Stimulated activated CD8-positive, alpha-beta memory T cell treated with anti-CD3 and anti-CD28 coated beads, Interleukin-4, amount 100 ng/mL, for 4 hours (primary cell): ENCODE measurements at regions not wholly inside any gene's neighbourhood (a gene's known extent, or its start where the extent isn't known, plus 50 kb on each side); places are given as distances from the start of the nearest gene placed in this dataset.
"Not testable (repeated sequence)": the region's sequence is repeated elsewhere in the genome, so short reads cannot be mapped to it uniquely, and the experiment has no call there.

Experiments
- DNase-seq, 2 donors: peaks; one replicate each; pipeline ENCODE4 v3.0.0-alpha.2; 2020; ENCODE audit warnings: low read depth in 2 of 2, low spot score in 1 of 2

DNA sequence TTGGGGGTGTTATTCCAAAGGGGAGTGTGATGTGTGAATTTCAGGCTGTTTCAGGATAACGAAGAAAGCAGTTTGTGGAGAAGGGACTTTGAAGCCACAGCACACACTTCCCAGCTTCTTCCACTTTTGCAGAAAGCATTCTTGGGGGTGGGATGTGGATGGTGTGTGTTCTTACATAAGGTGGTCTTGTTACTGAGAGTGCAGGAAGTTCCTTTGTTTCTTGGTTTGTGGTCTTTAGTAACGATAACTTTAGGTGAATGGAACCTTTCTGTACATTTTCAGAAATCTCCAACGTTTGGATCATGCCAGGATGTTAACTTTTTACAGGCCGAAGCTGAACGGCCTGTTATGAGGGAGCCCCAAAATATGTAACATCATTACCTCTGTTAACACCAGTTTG lies 251.8 kb downstream of the KCNRG start:
- DNase-seq = no peak

DNA sequence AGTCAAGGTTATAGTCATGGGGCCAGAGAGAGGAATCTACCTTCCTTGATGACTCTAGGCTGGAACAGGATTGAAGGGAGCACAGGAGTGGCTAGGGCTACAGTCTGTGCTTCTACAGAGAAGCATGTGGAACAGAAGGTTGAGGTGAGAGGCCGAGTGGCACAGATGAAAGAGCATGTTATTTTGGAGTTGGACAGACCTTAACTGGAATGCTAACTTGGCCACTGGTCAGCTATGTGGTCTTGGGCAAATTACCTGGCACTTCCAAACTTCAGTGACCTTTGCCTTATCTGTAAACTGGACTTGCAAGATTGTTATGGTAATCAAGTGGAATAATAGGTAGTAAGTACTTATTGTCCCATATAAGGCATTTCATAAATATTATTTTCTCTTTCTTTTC lies 252.7 kb downstream of the KCNRG start:
- DNase-seq = no peak

GRCh38 chr13:50268500-50268899 lies 253.3 kb downstream of the KCNRG start:
- DNase-seq = no peak

DNA sequence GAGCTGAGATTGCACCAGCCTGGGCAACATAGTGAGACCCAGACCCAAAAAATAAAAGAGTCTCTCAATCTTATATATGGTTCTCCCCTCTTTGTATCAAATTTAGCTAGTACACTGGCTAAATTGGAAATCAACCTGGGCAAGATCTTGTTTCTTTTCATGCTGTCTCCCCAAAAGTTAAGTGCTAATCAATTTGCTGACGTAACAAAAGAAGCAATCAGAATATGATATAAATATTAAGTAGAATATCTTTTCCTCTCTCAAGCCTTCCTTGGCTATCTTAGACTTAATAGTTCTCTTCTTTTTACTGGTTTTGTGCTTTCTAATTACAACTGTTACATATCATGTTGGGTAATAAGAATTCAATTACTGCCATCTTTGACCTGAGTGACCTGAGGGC lies 258.9 kb downstream of the KCNRG start:
- no peak for DNase-seq

DNA sequence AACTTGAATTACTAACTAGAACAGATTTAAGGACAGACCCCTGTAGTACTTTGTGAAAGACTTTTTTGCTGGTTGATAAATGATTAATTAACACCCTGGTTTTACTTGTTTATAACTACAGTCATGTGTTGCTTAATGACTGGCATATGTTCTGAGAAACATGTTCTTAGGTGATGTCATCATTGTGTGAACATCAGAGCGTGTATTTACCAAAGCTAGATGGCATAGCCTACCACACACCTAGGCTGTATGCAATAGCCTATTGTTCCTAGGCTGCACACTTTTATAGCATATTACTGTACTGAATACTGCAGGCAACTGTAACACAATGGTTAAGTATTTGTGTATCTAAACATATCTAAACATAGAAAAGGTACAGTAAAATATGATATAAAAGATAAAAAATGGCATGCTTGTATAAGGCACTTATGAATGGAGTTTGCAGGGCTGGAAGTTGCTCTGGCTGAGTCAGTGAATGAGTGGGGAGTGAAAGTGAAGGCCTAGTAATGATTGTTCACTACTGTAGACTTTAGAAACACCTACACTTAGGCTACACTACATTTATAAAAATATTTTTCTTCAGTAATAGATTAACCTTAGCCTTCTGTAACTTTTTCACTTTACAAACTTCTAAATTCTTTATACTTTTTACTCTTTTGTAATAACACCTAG lies 260.3 kb downstream of the KCNRG start:
- DNase-seq = no peak

DNA sequence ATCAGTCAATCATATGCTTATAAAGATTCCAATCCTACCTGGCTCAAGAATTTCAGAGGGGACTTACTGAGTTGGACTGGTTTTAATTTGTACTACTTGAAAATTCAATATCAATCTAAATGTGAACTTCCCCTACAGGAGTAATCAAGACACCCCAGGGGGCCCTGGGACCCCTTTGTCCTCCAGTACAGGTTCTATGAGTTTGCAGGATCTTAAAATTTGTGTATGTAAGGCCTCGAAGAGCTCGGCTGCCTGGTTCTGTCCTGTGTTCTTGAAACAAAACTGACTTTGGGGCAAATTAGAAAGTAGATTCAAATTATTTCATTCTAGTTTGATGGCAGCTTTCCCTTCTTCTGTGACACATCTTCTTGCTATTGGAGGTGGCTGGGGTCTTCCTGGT lies 261.3 kb downstream of the KCNRG start:
- DNase-seq = no peak

GRCh38 chr13:50277127-50277526 lies 261.9 kb downstream of the KCNRG start:
- no peak for DNase-seq

GRCh38 chr13:50277906-50278305 lies 262.7 kb downstream of the KCNRG start:
- no peak for DNase-seq

GRCh38 chr13:50280441-50280937 lies 265.2 kb downstream of the KCNRG start:
- no peak for DNase-seq

DNA sequence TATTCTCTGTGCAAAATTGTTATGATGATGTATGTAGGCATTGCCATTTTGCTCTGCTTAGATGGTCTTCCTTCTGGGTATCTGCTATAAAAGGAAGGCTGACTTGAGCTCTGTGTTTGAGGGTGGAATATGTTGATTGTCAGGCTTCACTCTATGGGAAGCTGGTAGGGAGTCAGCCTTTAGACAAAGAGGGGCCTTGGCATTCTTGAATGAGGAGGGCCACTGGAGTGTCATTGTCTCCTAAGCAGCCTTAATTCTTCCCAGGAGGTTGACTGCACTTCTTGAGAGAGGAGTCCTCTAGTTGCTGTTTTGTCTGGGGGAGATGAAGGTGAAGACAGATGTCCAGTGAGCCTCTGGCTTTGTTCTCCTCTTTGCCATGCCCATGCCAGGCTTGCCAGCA lies 266.8 kb downstream of the KCNRG start:
- DNase-seq = no peak

- no peak for DNase-seq
These were observed 267.8 kb downstream of the KCNRG start for GRCh38 chr13:50283017-50283416.

DNA sequence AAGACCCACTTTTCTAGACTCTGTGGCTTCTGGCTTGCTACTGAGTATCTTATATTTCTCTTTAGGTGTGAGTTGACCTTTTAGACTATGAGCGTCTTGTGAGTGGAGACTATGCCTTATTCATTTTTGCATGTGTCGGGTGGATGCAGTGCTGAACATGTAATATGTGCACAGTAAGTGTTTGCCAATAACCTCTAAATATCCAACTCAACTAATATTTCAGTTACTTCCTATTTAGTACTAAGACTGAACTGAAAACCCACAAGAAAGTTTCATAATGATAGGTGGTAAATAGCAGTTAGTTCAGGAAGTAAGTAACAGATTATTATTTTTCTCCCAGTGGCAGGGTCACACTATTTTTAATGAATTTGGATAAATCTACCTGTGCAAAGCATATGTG lies 269.3 kb downstream of the KCNRG start:
- no peak for DNase-seq

GRCh38 chr13:50285283-50285682 lies 270.0 kb downstream of the KCNRG start:
- DNase-seq = no peak

GRCh38 chr13:50286324-50286723 lies 271.1 kb downstream of the KCNRG start:
- DNase-seq = no peak

- DNase-seq = no peak
These were observed 274.9 kb downstream of the KCNRG start for GRCh38 chr13:50290186-50290585.

GRCh38 chr13:50291611-50292010 lies 276.4 kb downstream of the KCNRG start:
- no peak for DNase-seq

GRCh38 chr13:50292081-50292480 lies 276.8 kb downstream of the KCNRG start:
- no peak for DNase-seq

GRCh38 chr13:50294425-50294824 lies 279.2 kb downstream of the KCNRG start:
- not testable (repeated sequence) for DNase-seq

GRCh38 chr13:50299546-50300249 lies 284.5 kb downstream of the KCNRG start:
- DNase-seq = no peak

- DNase-seq = no peak
These were observed 288.9 kb downstream of the KCNRG start for GRCh38 chr13:50303963-50304721.

DNA sequence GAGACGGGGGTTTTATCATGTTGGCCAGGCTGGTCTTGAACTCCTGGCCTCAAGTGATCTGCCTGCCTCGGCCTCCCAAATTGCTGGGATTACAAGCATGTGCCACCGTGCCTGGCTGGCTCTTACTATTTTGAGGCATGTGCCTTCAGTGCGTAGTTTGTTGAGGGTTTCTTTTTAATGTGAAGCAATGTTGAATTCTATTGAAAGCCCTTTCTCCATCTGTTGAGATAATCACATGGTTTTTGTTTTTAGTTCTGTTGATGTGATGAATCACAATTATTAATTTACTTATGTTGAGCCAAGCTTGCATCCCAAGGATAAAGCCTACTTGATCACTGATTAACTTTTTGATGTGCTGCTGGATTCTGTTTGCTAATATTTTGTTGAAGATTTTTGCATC lies 290.9 kb downstream of the KCNRG start:
- no peak for DNase-seq

DNA sequence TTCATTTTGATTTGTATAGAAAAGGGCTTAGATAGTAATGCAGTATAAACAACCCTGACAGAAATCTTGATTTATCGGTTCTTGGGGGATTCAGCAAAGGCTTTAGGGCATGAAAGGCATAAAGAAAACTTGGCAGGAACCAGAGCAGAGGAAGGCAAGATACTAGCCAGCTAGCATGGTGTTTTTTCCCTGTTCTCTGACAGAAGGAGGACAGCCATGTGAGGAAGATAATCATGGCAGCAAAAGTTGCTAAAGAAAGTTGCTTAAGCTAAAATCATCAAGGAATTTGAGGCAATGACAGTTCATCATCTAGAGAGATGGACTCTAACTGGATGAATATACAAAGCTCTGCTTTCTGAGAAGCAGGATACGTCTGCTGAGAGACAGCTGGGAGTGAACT lies 294.1 kb downstream of the KCNRG start:
- DNase-seq = no peak
